GM18517 (cell line): ENCODE measurements at regions not wholly inside any gene's neighbourhood (a gene's known extent, or its start where the extent isn't known, plus 50 kb on each side); places are given as distances from the start of the nearest gene placed in this dataset.

ENCODE experiments used
- ATAC-seq: cut with Tn5 transposase; IDR thresholded peaks from one replicate; pipeline ENCODE4 v1.9.1; 2021; ENCODE audit warnings: mild to moderate bottlenecking, moderate library complexity; ENCODE audit not compliant: unreplicated experiment

DNA sequence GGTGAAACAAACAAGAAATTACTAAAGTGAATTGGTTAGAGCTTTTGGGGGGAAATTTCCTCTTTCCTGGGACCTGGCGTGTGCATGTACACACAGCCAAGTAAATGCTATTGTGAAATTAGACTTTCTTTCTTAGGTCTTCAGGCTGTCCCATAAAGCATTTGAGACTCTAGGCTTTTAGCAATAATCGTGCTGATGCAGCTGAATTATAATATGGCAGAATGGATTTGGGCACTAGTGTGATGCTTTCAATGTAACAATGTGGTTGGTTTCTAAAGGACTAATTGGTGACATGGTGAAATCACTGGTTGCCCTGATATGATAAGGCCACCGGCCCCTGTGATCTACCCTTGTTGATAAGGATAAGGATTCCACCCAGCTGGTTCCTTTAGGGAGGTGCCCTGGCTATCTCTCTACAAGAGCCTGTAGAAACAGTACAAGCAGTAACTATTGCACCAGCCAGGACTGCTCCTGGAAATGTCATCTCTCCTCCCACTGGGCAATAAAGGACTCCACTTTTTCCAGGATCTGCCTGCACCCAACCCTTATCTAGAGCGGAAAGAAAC lies 164.1 kb downstream of the TFAP2A start:
- ATAC-seq = no peak

DNA sequence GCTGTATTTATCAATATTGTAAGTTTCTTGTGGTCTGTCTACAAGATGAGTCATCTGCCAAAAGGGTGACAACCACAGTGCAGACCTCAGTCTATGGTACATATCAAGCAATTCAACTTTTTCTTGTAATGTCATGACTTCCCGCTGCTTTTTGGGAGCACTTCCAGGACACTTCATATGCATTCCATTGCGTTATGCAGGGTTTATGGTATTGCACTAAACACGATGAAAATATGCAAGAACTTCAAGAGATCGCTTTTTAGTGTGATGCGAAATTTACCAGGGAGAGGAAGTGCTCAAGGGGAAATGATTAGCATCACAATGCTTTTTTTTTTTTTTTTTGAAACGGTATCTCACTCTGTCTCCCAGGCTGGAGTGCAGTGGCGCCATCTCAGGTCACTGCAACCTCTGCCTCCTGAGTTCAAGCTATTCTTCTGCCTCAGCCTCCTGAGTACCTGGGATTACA lies 166.5 kb downstream of the TFAP2A start:
- no peak for ATAC-seq

DNA sequence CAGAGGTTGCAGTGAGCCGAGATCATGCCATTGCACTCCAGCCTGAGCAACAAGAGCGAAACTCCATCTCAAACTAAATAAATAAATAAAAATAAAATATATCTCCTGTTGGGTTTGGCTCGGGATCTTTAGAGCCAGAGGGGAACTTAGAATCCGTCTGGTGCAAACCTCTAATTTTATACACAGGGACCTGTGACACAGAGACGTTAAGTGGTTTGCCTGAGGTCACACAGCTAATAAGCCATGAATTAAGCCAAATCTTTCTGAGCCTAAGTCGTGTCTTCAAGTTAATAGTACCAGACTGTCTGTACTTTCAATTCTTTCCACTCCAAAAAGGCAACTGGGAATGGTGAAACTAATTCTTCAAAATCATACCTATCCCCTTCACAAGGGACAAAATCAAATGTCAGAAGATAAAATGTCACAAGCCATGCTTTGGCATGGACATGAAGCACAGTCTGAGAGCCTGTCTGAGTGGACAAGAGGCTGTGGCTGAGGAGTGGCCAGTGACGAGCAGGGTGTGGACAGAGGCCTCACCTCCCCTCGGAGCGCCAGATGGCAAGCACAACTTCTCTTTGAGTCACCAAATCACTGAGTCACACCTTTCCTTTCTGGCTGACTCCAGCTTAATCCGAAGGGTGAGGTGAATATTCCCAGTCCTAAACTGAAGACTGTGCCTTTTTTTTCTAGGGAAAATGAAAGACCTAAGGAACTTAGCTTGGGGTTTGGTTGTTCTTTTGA lies 177.4 kb downstream of the TFAP2A start:
- no peak for ATAC-seq

DNA sequence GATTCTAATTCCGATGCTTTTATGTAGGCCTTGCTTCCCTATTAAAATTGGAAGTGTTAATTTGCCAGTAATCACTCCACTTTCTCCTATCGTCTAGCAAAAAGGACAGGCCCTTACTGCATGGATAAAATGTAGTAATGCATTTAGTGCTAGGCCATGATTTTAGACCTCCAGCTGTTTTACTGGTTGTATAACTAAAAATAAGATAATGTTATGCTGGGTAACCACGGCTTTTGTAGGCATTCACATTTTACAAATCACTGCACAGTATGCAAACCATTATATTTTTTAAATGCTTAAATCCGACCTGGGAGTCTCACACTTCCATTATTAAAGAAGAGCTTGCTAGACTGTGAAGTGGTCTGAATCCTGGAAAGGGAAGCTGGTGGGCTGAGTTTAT lies 179.5 kb downstream of the TFAP2A start:
- ATAC-seq = no peak

- ATAC-seq = no peak
Observed at GRCh38 chr6:10230531-10230930, 184.3 kb downstream of the TFAP2A start.

DNA sequence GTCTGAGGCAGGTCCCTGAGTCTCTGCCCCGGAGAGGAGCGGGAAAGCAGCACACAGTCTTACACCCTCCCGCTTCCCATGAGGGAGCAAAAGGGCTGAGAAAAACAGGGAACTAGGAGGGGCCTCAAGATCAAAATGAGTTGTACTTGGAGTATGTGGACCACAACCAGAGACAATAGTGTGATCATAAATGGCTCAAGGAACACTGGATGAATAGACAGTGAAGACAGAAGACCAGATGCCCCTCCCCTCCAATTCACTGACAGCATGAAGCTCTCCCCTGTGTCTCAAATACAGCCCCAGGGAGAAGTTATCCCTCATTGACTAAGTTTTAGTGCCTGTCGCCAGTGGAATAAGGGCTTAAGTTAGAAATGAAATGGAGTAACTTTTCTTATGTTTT lies 191.0 kb downstream of the TFAP2A start:
- no peak for ATAC-seq

GRCh38 chr6:10221178-10221577 lies 193.7 kb downstream of the TFAP2A start:
- ATAC-seq = no peak

GRCh38 chr6:10219510-10219909 lies 195.4 kb downstream of the TFAP2A start:
- ATAC-seq = no peak

- ATAC-seq = no peak
Observed at GRCh38 chr6:10217111-10217510, 197.8 kb downstream of the TFAP2A start.

DNA sequence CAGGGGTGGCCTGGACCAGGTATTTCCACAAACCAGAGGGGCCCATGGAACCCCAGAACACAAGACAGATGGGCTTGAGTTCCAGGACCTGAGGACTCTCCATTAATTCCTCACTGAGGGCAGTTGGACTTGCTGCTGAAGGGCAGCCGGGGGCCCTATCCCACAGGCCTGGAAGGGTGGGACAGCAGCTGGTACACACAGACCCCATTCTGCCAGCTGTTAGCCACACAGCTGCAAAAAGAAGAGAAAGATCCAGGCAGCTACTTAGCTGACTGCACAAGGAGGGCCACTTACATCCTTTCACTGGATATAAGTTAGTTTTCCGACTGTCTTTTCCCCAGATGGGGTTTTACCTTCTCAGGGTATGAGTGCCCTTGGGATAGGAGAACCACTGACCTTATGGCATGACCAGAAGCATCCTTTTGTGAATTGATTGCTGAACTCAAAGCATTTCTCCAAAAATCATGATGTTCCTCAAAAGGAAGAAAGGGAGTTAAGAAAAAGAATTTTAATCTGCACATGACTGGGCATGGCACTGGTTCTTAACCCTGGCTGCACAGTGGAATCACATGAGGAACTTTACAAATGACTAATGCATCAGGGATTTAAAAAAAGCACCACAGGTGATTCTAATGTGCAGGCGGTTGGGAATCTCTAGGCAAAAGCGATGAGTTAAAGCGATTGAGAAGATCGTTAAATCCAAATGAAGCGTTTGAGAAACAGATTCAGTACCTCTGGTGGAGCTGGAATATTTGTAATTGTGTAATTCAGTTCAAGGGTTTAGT lies 199.4 kb downstream of the TFAP2A start:
- ATAC-seq = no peak

DNA sequence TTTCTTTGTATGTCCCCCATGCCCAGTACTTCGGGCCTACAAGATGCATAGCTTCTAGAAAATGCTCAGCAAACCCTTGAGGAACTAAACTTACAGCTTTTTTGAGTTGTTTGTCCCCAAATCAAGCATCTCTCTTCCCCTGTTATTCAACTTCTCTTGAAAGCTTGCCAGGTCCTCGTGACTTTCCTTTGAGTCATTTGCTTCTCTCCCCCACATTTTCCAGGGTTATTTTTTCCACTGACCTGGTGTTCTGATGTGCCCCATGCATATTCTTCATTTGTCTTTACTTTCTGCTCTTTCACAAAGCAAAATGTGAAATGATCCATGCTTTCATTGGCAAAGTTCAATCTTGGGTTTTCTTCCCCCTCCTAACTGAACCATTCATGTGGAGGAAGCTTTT lies 204.8 kb downstream of the TFAP2A start:
- ATAC-seq = no peak

- no peak for ATAC-seq
Observed at GRCh38 chr6:10205892-10206291, 209.0 kb downstream of the TFAP2A start.

DNA sequence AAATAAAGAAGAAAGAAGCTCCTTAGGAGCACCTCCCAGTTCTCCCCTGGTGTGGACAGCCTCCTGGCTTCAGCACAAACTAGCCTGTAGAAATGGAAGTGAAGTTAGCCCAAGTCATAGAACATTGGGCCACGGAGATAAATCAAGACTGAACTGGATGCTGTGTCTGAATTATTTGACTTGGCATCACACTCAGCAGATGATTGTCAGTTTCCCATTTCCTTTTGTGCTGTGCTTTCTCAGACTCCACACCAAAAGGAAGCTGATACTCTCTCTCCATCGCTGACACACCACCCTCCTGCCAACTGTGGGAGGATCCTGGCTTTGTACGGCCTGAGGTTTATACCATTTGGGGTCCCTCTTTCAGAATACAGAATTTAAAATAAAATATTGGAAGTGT lies 209.8 kb downstream of the TFAP2A start:
- ATAC-seq = no peak

DNA sequence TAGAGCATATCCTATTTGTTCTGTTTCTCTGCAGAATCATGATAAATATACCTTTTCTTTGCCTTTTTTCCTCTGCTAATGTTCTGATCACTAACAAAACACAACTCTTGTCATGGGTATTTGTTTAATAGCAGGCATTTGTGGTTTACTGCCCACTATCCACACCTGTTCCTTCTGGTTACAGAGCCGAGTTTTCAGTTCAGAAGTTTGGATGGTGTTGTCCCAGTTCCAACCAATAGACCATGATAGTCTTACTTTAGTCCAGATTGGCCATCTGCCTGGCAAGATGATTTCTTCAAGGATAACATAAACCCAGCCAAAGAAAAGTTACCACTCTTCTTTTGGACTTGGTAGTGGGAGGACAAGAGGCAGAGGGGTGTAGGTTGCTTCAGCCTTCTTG lies 211.2 kb downstream of the TFAP2A start:
- ATAC-seq = no peak

GRCh38 chr6:10202581-10202980 lies 212.3 kb downstream of the TFAP2A start:
- ATAC-seq = no peak

DNA sequence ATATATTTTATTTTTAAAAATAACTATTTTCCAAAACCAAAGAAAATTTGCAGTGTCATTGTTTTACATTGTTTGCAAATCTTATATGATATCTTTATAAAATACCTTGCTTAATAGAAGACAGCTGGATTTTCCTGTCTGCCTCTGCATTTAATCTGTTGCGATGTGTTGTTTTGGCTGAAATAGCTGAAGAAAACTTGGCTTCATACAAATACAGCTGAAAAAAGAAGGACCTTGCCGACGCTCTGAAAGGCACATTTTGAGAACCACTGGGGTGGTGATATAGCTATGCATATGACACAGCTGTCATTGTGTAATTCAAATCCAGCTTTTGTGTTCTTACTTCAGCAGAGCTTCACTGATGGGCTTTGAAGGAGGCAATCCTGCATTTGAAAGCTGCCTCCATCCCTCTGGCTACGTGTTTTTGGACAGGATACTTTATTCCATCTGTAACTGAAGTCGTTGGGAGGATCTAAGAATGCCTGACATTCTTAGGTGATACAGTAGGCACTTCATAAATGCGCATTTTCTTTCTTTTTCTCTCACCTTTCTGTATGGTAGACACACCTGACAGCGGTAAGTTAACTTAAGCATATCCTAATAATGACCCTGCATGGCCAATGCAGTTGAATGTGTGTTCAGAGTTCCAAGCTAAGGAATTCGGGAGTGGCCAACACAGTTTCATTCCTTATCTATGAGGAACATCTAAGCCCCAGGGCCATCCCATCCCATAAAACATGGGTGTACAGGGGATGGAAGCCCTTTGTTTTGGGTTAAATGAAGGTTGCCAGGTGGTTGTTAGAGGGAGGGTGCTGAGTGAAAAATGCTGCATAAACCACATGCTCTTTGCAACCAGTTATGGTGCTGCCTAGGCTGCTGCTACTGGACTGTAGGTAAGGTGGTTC lies 213.0 kb downstream of the TFAP2A start:
- ATAC-seq = no peak

GRCh38 chr6:10196090-10196489 lies 218.8 kb downstream of the TFAP2A start:
- no peak for ATAC-seq

DNA sequence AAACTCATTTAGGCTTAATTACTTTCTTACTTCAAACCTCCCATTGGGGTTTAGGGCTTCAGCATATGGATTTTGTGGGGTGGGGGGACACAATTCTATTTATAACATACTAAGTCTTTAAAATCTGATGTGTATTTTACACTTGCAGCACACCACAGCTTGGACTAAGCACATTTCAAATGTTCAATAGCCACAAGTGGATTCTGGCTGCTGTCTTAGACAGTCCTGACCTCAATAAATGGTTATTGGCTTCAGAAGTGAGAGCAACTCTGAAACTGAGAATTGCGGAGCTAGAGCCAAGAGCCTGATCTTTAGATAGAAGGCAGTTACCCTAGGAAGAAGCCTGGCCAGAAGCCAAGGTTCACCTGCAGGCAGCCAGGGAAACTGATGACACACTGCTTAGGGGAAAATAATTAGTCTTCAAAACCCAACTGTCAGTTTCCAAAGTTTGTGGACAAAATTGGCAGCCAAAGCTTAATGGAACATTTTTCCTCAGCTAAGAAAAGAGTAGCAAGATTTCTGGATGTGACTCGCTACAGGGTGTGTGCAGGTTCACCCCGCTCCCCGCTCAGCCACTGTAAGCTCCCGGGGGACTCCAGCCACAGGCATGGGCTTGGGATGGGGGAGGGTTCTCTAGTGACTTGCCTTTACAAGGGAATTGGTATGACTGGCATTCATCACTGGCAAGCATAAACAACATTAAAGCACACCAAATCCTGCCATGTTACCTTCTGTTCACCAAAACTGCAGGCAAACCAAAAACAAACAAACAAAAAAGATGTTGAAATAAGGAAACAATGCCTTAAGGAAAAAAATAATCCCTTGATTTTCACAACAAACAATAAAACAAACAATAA lies 219.8 kb downstream of the TFAP2A start:
- no peak for ATAC-seq

DNA sequence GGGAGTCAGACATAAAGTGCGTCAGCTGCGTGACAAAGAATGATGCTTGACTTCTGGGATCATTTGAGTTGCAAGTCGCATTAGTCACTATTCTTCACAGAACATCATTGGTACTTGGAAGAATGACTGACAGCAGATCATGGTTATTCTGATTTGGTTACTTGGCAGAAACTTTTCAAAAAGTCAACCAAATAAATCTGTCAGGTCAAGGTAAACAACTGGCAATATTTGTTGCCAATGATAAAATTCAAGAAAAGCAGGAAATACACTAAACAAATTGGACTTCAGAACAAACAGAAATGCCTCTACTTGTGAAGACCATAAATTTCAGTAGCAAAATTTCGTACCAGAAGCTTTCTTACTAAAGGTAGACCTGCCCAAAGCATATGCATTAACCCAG lies 221.6 kb downstream of the TFAP2A start:
- no peak for ATAC-seq

GRCh38 chr6:10190042-10190441 lies 224.8 kb downstream of the TFAP2A start:
- ATAC-seq = no peak
